Endothelial cell of umbilical vein (primary cell): ENCODE measurements at regions not wholly inside any gene's neighbourhood (a gene's known extent, or its start where the extent isn't known, plus 50 kb on each side); places are given as distances from the start of the nearest gene placed in this dataset.

Source experiments
- BruUV-seq: library from RNA; stranded (reverse); fragments of 400-500 nt; replicated peaks from 2 replicates; lab custom pipeline; 2021; lab: Mats Ljungman, UMichigan
- CTCF ChIA-PET: fragments of 300-600, 350-600 bp; sonication (Branson Sonifier 250); formaldehyde crosslinking; loops from one replicate; lab custom pipeline; 2021; ENCODE audit warnings: antibody characterized with exemption, inconsistent platforms; lab: Charles Lee
- POLR2A ChIA-PET: fragments of 300-600, 350-600 bp; sonication (Branson Sonifier 250); formaldehyde crosslinking; loops from one replicate; lab custom pipeline; 2021; ENCODE audit warnings: antibody characterized with exemption, inconsistent platforms; lab: Charles Lee
- DNase-seq: peaks from one replicate; pipeline ENCODE4 v3.0.0-alpha.2; 2011; ENCODE audit warnings: low read depth, low spot score
- FAIRE-seq: peaks from 2 replicates; lab custom pipeline; 2011; peaks lifted over from hg19 to GRCh38; lab: Jason Lieb, UNC
- H2AFZ ChIP-seq: 2 replicates; pipeline ENCODE4 v1.6.0; 2012; ENCODE audit warnings: low read depth, low read length, control low read depth, inconsistent platforms
- H3K27ac ChIP-seq: 2 replicates; pipeline ENCODE4 v1.5.1; 2011; ENCODE audit warnings: low read depth, mild to moderate bottlenecking, control low read depth, low read length, moderate library complexity; ENCODE audit not compliant: insufficient read depth
- H3K27me3 ChIP-seq, 2 experiments: 2 replicates each; pipeline versions ENCODE4 v1.6.0 to v1.6.1; 2011; ENCODE audit warnings: low read length in 2 of 2, mixed read lengths in 1 of 2; ENCODE audit not compliant: control insufficient read depth in 2 of 2, insufficient read depth in 2 of 2
- H3K36me3 ChIP-seq, 2 experiments: 2 replicates in 1 of 2; 3 replicates in 1 of 2; pipeline ENCODE4 v1.5.1; 2011; ENCODE audit warnings: low read length in 2 of 2, mild to moderate bottlenecking in 1 of 2, moderate library complexity in 1 of 2; ENCODE audit not compliant: control insufficient read depth in 2 of 2, insufficient read depth in 2 of 2; ENCODE audit errors: extremely low read depth in 1 of 2
- H3K4me1 ChIP-seq: 3 replicates; pipeline ENCODE4 v1.5.1; 2011; ENCODE audit warnings: mild to moderate bottlenecking, low read length; ENCODE audit not compliant: control insufficient read depth, insufficient read depth; ENCODE audit errors: extremely low read depth
- H3K4me2 ChIP-seq: 2 replicates; pipeline ENCODE4 v1.6.1; 2011; ENCODE audit warnings: low read length, control low read depth, mixed read lengths; ENCODE audit not compliant: insufficient read depth
- H3K4me3 ChIP-seq, 3 experiments: fragments of 200-600 bp in 1 of 3; sonication (generic), shearing (Covaris generic) in 1 of 3; replicated peaks in 1 of 3; 2 replicates each; pipeline ENCODE4 v1.5.1; 2011 to 2016; ENCODE audit warnings: control low read depth in 3 of 3, low read length in 3 of 3, mild to moderate bottlenecking in 2 of 3, inconsistent platforms in 1 of 3, low read depth in 1 of 3, moderate library complexity in 1 of 3; ENCODE audit not compliant: insufficient read depth in 1 of 3
- H3K79me2 ChIP-seq: 2 replicates; pipeline ENCODE4 v1.6.0; 2012; ENCODE audit warnings: low read length, inconsistent platforms; ENCODE audit not compliant: control insufficient read depth, insufficient read depth
- H3K9ac ChIP-seq: replicated peaks from 2 replicates; pipeline ENCODE3; 2011; ENCODE audit warnings: low read length, control low read depth; ENCODE audit not compliant: insufficient read depth; ENCODE audit errors: extremely low read depth
- H3K9me1 ChIP-seq: replicated peaks from 3 replicates; pipeline ENCODE4 v1.6.0; 2011; ENCODE audit warnings: mild to moderate bottlenecking, low read length; ENCODE audit not compliant: control insufficient read depth, insufficient read depth; ENCODE audit errors: extremely low read depth
- H3K9me3 ChIP-seq: replicated peaks from 2 replicates; pipeline ENCODE4 v1.5.1; 2012; ENCODE audit warnings: low read length, inconsistent platforms; ENCODE audit not compliant: control insufficient read depth, insufficient read depth
- H4K20me1 ChIP-seq: replicated peaks from 2 replicates; pipeline ENCODE3; 2011; ENCODE audit warnings: mild to moderate bottlenecking, low read length; ENCODE audit not compliant: control insufficient read depth, insufficient read depth; ENCODE audit errors: extremely low read depth
- EZH2 ChIP-seq: IDR thresholded peaks from 2 replicates; pipeline ENCODE4 v1.6.1; 2012; ENCODE audit warnings: borderline replicate concordance, low read depth, mild to moderate bottlenecking, moderate library complexity, low read length, inconsistent platforms; ENCODE audit not compliant: severe bottlenecking
- FOS ChIP-seq: IDR thresholded peaks from 2 replicates; pipeline ENCODE4 v1.6.1; 2011; ENCODE audit warnings: mild to moderate bottlenecking, low read length, moderate library complexity, borderline replicate concordance; ENCODE audit not compliant: insufficient read depth
- GATA2 ChIP-seq: IDR thresholded peaks from 2 replicates; pipeline ENCODE4 v1.7.0; 2011; ENCODE audit warnings: low read depth, mild to moderate bottlenecking, moderate library complexity, mixed read lengths, low read length; ENCODE audit not compliant: insufficient read length, insufficient read depth
- JUN ChIP-seq: IDR thresholded peaks from 2 replicates; pipeline ENCODE4 v1.6.1; 2011; ENCODE audit warnings: borderline replicate concordance, low read depth; ENCODE audit not compliant: insufficient read length, insufficient read depth
- MYC ChIP-seq: IDR thresholded peaks from one replicate; pipeline ENCODE4 v1.6.1; 2011; ENCODE audit warnings: mild to moderate bottlenecking, low read depth, low read length
- POLR2A ChIP-seq: IDR thresholded peaks from 2 replicates; pipeline ENCODE4 v1.6.1; 2012; ENCODE audit warnings: low read depth, mild to moderate bottlenecking, control low read depth, low read length
- POLR2AphosphoS5 ChIP-seq: IDR thresholded peaks from 2 replicates; pipeline ENCODE4 v1.6.1; 2012; ENCODE audit warnings: low read depth, mild to moderate bottlenecking, control low read depth, low read length, moderate library complexity; ENCODE audit not compliant: insufficient read depth
- dilution Hi-C: fragments of 300-500 bp; cut with MboI; formaldehyde crosslinking; loops from one replicate; pipeline ENCODE4 v1.15.0; 2019; ENCODE audit warnings: low sequenced_read_pairs; ENCODE audit not compliant: extremely low pct_ligation_motif_present
- intact Hi-C: fragments of 100-400 bp; cut with micrococcal nuclease; formaldehyde crosslinking; loops from one replicate; pipeline ENCODE4 v1.10.0; 2022
- TF ChIP-seq, protein P1 (sequence below), 2 donors: IDR thresholded peaks; 1 replicate in 1 of 2; 2 replicates in 1 of 2; pipeline ENCODE4 v1.5.1; 2011; ENCODE audit warnings: low read length in 2 of 2, mild to moderate bottlenecking in 2 of 2, moderate library complexity in 2 of 2, control low read depth in 1 of 2, inconsistent platforms in 1 of 2, low read depth in 1 of 2; ENCODE audit not compliant: insufficient read depth in 1 of 2; ENCODE audit errors: extremely low read depth in 1 of 2
- TF ChIP-seq, protein P2 (sequence below): IDR thresholded peaks from 2 replicates; pipeline ENCODE4 v1.6.1; 2011; ENCODE audit not compliant: insufficient read depth, insufficient read length

DNA sequence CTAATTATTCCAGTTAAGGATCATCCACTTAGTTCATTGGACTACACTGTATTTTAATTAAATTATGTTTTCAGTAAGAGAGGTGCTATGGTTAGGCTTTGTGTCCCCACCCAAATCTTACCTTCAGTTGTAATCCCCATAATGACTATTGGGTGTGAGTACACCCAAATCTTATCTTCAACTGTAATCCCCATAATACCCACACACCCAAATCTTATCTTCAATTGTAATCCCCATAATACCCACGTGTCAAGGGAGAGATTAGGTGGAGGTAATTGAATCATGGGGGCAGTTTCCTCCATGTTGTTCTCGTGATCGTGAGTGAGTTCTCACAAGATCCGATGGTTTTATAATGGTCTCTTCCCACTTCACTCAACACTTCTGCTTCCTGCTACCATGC, 208.0 kb upstream of the PHACTR1 start:
- Histone ChIP-seq H3K9me3 (no peaks in the 10 kb centered on the region), H3K4me3 (no peak overlapping the region), H3K9me1 (no peaks in the 10 kb centered on the region), H4K20me1 (no peaks in the 10 kb centered on the region), H3K36me3 (no peaks in the 10 kb centered on the region), H3K4me2 (no peak overlapping the region), H3K4me1 (no peaks in the 10 kb centered on the region), H3K9ac (no peak overlapping the region), H3K27ac (no peak overlapping the region), H3K79me2 (no peaks in the 10 kb centered on the region), H3K27me3 (no peaks in the 10 kb centered on the region), H2AFZ (no peak overlapping the region)
- dilution Hi-C loops (no loop called here), intact Hi-C loops (no loop called here)
- POLR2A ChIA-PET, result no interaction called here
- CTCF ChIA-PET, result interaction anchor here (1.0 to 1.1 kb wide), 2 partner anchors 10 to 12 kb away, joined by 3 to 4 read pairs; no protein-coding TSS in a partner anchor
- TF ChIP-seq, protein P1, sequence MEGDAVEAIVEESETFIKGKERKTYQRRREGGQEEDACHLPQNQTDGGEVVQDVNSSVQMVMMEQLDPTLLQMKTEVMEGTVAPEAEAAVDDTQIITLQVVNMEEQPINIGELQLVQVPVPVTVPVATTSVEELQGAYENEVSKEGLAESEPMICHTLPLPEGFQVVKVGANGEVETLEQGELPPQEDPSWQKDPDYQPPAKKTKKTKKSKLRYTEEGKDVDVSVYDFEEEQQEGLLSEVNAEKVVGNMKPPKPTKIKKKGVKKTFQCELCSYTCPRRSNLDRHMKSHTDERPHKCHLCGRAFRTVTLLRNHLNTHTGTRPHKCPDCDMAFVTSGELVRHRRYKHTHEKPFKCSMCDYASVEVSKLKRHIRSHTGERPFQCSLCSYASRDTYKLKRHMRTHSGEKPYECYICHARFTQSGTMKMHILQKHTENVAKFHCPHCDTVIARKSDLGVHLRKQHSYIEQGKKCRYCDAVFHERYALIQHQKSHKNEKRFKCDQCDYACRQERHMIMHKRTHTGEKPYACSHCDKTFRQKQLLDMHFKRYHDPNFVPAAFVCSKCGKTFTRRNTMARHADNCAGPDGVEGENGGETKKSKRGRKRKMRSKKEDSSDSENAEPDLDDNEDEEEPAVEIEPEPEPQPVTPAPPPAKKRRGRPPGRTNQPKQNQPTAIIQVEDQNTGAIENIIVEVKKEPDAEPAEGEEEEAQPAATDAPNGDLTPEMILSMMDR (IDR thresholded peaks at IDR 0.05; ENCODE audit: extremely low read depth in 1 of 2, insufficient read depth in 1 of 2, low read depth in 1 of 2, low read length in 2 of 2), result no peak
- TF ChIP-seq MYC (no peak), EZH2 (no peak), GATA2 (no peak), FOS (no peak), JUN (no peak), POLR2A (no peak), POLR2AphosphoS5 (no peak)
- TF ChIP-seq, protein P2, sequence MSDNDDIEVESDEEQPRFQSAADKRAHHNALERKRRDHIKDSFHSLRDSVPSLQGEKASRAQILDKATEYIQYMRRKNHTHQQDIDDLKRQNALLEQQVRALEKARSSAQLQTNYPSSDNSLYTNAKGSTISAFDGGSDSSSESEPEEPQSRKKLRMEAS, result no peak
- BruUV-seq, result no TSS peak
- FAIRE-seq (no peak), DNase-seq (no peak)
